ENCODE measurements at regions not wholly inside any gene's neighbourhood (a gene's known extent, or its start where the extent isn't known, plus 50 kb on each side); places are given as distances from the start of the nearest gene placed in this dataset.

DNA sequence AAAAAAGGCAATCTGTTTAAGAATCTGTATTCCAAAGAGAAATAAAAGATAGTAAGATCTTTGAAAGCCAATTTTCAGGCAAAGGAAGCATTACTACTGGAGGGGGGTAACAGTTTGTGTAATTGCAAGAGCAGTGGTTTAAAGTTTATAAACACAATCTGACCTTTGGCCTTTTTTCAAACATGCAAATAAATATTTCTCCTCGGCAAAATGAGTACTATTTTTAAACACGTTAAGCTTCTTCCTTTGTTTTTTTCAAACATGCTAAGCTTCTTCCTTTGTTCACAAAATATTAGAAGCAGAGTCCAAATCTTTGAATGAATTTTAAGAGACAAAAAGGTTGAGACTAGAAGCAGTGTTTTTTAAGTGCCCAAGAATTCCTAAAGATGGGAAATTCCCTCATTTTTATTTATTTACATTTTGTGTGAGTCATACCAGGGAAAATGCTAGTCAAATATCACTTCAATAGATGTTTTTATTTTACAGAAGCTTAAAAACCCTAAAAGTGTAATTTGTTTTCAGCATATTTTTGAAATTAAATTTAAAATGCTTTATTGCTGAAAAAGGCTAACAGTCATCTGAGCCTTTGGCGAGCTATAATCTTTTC lies 229.3 kb downstream of the GPR37 start:
- TF ChIP-seq, protein P1, sequence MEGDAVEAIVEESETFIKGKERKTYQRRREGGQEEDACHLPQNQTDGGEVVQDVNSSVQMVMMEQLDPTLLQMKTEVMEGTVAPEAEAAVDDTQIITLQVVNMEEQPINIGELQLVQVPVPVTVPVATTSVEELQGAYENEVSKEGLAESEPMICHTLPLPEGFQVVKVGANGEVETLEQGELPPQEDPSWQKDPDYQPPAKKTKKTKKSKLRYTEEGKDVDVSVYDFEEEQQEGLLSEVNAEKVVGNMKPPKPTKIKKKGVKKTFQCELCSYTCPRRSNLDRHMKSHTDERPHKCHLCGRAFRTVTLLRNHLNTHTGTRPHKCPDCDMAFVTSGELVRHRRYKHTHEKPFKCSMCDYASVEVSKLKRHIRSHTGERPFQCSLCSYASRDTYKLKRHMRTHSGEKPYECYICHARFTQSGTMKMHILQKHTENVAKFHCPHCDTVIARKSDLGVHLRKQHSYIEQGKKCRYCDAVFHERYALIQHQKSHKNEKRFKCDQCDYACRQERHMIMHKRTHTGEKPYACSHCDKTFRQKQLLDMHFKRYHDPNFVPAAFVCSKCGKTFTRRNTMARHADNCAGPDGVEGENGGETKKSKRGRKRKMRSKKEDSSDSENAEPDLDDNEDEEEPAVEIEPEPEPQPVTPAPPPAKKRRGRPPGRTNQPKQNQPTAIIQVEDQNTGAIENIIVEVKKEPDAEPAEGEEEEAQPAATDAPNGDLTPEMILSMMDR (IDR thresholded peaks at IDR 0.05; ENCODE audit: insufficient read depth, low read length, poor library complexity, severe bottlenecking) = no peak
- no peak for TF ChIP-seq EZH2phosphoT487 (conservative IDR thresholded peaks at IDR 0.05; ENCODE audit: low read length)

All from SU-DHL-6 (cell line).